ENCODE measurements at regions not wholly inside any gene's neighbourhood (a gene's known extent, or its start where the extent isn't known, plus 50 kb on each side); places are given as distances from the start of the nearest gene placed in this dataset.

DNA sequence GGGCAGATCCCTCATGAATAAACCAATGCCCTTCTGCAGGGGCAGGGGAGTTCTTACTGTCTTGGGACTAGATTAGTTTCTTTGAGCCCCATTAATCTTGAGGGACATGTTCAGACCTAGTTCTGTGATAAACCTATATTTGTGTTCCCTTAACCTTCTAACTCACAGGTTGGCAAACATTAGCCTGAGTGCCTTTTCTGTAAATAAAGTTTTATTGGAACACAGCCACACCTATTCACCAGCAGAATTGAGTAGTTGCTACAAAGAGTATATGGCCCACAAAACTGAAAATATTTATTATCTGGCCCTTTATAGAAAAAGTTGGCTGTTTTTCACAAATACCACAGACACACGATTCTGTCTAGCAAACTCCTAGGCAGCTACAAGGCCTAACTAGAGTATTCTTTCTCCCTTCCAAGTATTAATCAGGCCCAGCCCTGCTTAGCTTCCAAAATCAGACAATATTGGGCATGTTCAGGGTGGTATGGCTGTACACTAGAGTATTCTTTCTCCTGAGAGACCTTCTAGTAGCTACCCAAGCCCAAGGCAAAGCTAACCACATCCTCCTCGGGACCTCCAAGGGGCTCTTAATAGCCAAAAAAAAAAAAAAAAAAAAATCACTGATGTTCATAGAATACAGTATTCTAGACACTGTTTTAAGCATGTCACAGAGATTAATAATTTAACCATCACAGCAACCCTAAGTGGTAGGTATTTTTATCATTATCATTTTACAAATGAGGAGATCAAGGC lies 199.3 kb upstream of the PWP1 start:
- no peak for TF ChIP-seq POLR2A (IDR thresholded peaks at IDR 0.05)
- TF ChIP-seq, protein P1, sequence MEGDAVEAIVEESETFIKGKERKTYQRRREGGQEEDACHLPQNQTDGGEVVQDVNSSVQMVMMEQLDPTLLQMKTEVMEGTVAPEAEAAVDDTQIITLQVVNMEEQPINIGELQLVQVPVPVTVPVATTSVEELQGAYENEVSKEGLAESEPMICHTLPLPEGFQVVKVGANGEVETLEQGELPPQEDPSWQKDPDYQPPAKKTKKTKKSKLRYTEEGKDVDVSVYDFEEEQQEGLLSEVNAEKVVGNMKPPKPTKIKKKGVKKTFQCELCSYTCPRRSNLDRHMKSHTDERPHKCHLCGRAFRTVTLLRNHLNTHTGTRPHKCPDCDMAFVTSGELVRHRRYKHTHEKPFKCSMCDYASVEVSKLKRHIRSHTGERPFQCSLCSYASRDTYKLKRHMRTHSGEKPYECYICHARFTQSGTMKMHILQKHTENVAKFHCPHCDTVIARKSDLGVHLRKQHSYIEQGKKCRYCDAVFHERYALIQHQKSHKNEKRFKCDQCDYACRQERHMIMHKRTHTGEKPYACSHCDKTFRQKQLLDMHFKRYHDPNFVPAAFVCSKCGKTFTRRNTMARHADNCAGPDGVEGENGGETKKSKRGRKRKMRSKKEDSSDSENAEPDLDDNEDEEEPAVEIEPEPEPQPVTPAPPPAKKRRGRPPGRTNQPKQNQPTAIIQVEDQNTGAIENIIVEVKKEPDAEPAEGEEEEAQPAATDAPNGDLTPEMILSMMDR (IDR thresholded peaks at IDR 0.05), result no peak
